NAMALWA (cell line): ENCODE measurements at regions not wholly inside any gene's neighbourhood (a gene's known extent, or its start where the extent isn't known, plus 50 kb on each side); places are given as distances from the start of the nearest gene placed in this dataset.

Experiments used
- DNase-seq: peaks from one replicate; pipeline ENCODE4 v3.0.0-alpha.2; 2015; ENCODE audit warnings: low spot score

GRCh38 chr5:5629607-5629978 lies 207.1 kb downstream of the ICE1 start:
- no peak for DNase-seq

- DNase-seq: no peak
Measured at GRCh38 chr5:5628866-5629606, 206.6 kb downstream of the ICE1 start.

DNA sequence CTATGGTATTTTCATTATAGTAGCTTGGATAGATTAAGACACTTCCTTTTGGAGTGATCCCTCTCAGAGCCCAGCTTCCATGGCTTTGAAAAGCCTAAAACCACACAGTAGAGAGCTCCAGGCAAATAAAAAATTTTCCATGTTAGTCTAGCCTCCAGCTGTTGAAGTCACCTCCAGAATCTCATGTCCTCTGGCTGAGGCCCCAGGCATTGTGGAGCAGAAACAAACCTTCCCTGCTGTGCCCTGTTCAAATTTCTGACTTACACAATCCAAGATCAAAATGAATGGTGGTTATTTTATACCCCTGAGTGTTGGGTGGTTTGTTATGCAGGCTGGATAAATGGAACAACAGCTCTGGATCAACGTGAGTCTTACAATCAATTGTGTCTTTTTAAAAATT lies 203.9 kb downstream of the ICE1 start:
- no peak for DNase-seq

GRCh38 chr5:5625491-5625890 lies 203.0 kb downstream of the ICE1 start:
- no peak for DNase-seq

GRCh38 chr5:5623397-5623796 lies 200.9 kb downstream of the ICE1 start:
- DNase-seq: no peak

DNA sequence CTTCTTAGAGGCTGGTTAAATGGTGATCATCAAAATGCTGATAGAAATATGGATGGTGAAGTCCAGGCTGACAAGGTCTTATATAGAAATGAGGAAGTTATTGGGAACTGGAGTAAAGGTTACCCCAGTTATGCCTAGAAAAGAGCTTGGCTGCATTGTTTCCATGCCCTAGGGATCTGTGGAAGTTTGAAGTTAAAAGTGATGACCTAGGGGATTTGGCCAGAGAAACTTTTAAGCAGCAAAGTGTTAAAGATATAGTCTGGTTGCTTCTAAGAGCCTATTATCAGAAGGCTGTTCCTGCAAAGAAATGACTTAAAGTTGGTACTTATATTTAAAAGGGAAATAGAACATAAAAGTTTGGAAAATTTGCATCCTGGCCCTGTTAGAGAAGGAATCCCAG lies 200.3 kb downstream of the ICE1 start:
- DNase-seq: no peak

GRCh38 chr5:5619546-5619945 lies 197.1 kb downstream of the ICE1 start:
- no peak for DNase-seq

DNA sequence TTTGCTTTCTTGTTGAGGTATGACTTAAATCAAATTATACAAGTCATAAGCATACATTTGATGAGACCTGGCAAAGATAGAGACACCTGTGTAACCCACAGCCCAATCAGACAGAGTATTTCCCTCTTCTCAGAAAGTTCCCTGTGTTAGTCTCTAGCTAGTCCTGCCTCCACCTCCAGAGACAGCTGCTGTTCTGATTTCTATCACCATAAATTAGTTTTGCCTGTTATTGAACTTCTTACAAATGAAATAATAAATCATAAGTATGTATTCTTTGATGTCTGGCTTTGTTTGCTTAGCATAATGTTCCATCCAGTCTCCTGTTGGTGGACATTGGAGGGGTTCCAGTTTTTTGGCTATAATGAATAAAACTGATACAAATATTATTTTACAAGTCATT lies 194.5 kb downstream of the ICE1 start:
- no peak for DNase-seq

GRCh38 chr5:5616247-5616895 lies 193.9 kb downstream of the ICE1 start:
- no peak for DNase-seq

GRCh38 chr5:5615569-5615968 lies 193.1 kb downstream of the ICE1 start:
- no peak for DNase-seq

DNA sequence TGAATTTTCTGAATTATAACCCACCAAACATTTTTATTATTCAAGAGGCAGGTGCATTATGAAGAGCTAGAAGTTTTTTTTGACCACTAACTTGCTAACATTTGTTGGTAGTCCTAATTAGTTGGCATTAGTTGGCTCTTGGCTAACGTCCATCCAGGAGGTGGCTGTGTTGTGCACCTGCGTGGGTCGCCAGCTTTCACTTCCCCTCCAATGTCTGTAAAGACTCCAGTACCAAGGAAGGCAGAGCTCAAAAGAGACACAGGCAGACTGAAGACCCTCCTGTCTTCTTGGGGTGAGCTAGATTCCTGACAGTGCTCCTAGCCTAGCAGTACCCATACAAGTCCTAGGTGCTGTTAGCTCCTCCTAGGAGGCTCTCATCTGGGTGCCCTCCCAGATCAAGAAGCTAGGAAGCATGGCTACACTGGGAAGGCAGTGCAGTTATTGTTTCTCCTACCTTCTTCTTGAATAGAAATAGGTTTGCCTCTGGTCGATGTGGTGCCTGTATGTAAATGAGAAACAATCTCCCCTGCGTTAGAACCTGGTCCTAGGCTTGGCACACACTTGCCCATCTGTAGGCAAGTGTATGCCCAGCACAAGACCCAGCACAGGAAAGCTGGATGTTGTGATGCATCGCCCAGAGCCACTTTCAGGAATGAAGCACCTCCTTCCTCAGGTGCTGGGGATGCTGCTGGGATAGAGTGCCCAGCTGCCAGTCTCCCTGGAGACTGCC lies 190.9 kb downstream of the ICE1 start:
- DNase-seq: peak; percentile 45

GRCh38 chr5:5612096-5612495 lies 189.6 kb downstream of the ICE1 start:
- no peak for DNase-seq

DNA sequence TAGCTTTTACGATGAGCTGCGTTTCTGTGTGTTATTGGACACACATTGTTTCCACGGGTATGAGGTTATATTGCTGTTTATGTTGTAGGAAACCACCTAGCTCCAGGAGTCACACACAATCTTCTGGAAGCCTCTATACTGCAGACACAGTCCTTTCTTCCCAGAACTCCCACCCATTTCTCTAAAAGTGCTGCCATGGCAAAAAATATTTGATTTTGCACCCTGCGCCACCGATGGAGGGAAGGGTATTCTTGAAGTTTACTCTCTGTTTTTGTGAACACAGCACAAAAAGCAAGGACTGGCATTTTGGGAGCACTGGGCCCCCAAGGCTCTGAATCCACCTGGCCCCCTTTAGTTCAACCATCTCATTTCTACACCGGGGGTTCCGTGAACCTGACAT lies 187.5 kb downstream of the ICE1 start:
- no peak for DNase-seq

DNA sequence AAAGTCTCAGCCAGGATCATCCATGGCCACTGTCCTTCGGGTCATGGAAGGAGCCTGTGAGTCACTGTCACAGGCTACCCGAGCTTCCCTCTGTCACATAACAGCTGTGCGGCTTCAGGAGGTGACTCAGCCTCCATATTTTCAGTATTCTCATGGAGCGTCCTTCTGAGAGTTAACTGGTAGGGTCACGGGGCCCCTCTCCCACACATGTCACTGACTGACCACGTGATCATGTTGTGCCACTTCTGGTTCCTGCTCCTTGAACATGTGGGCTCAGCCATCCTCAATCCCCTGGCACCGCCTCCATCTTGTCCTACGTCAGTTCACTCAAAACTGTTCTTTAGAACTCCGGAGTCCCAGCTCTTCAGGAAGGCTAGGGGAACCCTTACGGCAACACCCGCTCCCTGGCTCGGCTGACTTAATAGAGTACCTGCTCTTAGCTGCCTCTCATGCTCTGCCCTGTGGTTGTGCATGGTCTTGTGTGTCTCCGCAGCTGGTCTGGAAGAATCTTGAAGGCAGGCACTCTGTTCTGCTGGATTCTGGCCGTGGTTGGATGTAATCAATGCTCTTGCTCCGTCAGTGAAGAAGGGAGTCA lies 182.8 kb downstream of the ICE1 start:
- no peak for DNase-seq

DNA sequence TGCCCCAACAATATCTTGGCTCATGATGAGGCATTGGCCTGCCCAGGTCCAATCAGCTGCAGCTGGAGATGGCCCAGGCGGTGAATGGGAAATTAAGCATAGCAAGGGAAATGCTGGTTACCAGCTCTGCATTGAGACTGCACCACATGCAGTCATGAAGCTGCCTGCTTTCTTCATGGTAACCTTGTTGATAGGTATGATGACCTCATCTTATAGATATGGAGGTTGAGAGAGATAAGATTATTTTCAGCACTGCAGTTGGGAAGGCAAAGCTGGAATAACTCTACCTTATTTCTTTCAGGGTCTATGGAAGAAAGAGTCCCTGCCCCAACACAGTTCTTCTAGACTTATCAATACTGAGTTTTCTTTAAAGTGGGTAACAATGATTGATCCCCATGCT lies 180.1 kb downstream of the ICE1 start:
- DNase-seq: no peak

DNA sequence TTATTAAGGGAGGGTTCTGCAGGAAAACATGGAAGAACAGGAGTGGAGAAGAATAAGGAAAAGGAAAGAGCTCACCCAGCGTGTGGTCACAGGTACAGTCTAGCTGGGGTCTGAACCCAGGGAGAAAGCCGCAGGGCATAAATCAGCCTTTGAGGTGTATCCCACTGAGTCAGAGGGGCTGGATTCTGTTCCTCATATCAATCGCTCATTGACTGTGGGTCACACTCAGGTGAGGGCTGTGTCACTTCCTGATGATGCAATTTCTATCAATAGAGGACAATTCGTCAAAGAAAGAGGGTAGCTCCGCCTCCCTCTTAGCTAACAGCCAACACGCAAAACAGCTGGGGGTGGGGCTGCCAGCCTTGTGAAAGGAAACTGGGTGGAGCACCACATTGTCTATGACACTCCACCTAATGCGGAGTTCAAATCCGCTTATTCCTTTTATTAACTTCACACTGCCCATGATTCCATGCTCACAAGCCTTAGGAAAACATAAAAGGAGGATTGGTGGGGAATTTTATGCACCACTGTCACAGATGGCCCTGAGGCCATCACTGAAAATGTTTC lies 176.2 kb downstream of the ICE1 start:
- DNase-seq: no peak

DNA sequence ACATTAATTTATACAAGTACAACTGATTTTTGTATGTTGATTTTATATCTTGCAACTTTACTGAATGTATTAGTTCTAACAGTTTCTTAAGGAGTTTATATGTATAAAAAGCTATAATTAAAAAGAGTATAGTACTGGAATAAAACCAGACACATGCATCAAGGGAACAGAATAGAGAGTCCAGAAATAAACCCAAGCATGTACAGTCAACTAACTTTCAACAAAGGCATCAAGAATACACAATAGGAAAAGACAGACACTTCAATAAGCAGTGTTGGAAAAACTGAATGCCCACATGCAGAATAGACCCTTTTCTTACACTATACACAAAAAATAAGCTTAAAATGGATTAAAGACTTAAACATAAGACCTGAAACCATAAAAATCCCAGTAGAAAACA lies 170.9 kb downstream of the ICE1 start:
- no peak for DNase-seq

GRCh38 chr5:5592541-5592940 lies 170.1 kb downstream of the ICE1 start:
- DNase-seq: no peak

- DNase-seq: no peak
Measured at GRCh38 chr5:5591567-5591966, 169.1 kb downstream of the ICE1 start.

- DNase-seq: no peak
Measured at GRCh38 chr5:5589857-5590256, 167.4 kb downstream of the ICE1 start.

GRCh38 chr5:5588887-5589826 lies 166.7 kb downstream of the ICE1 start:
- no peak for DNase-seq
